ENCODE measurements at regions not wholly inside any gene's neighbourhood (a gene's known extent, or its start where the extent isn't known, plus 50 kb on each side); places are given as distances from the start of the nearest gene placed in this dataset.

DNA sequence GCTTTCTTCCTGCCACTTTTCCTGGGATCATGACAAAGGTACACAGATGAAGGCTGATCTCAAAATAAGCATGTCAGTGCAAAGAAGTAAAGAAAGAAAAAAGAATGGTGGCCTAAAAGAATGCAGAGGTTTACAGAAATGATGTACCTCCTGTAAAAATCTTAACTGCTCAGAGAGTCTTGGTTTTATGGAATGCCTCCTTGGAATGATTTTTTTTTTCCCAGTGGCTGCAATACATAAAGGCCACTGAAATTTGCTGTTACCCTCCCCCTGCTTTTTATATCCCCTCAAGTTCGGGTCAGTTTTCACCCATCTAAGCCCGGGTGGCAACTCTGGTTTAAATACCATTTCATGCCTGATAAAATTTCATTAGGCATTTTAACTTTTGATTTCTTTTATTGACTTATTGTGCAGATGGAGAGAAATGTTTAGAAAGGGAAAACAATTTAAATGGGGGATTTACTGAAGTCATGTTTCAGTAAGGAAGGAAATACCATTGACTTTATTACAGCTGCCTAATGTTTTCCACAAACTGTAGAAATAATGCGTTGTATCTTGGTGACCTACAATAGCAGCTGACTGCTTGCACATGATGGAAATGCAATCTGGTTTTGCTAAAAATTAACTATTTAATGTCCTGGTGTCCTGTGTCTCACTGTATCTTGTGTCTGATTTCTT, 102.5 kb downstream of the SAMD9 start:
- DNase-seq: no peak

DNA sequence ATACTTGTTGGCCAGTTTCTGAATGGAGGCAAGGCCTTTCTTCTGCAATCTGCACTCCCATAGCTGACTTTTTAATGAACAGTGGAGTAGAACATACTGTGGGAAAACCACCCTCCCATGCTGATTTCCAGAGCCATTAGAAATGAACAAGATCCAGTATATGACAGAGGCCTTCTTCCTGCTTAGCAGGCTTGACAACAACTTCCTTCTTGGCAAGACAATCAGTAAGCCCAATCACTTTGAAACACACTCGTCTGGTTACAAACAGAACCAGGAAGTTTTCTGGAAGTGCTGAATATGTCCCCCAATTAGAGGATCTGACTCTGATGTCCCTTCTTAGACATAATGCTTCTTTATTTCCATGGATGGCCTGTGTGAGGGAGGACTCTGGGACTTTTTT, 103.4 kb downstream of the SAMD9 start:
- no peak for DNase-seq

DNA sequence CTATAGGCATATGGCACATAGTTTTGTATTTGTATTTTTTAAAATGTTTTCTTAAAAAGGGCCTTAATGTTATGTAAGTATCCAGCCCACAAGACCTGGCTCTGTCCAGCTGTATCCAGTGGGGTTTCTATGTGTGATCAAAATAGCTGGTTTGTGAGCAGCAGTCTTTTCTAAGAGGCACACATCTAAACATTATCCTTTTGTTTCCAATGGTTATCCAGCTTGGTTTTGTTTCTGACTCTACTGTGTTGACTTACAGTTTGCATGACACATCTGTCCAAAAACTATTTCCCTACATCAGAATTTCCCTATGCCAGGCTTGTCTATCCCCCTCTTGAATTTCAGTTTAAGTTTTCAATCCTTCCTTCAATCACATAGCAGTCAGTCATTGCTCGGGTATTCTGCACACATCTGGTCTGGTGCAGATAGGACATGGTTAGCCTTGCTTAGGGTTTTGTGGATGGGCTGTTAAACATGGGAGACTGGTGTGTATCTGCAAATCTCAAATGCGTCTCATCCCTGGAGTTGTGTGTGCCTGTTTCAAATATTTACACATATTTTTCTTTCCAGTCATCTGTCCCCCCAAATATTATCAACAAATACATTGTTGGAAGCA, 104.2 kb downstream of the SAMD9 start:
- no peak for DNase-seq

DNA sequence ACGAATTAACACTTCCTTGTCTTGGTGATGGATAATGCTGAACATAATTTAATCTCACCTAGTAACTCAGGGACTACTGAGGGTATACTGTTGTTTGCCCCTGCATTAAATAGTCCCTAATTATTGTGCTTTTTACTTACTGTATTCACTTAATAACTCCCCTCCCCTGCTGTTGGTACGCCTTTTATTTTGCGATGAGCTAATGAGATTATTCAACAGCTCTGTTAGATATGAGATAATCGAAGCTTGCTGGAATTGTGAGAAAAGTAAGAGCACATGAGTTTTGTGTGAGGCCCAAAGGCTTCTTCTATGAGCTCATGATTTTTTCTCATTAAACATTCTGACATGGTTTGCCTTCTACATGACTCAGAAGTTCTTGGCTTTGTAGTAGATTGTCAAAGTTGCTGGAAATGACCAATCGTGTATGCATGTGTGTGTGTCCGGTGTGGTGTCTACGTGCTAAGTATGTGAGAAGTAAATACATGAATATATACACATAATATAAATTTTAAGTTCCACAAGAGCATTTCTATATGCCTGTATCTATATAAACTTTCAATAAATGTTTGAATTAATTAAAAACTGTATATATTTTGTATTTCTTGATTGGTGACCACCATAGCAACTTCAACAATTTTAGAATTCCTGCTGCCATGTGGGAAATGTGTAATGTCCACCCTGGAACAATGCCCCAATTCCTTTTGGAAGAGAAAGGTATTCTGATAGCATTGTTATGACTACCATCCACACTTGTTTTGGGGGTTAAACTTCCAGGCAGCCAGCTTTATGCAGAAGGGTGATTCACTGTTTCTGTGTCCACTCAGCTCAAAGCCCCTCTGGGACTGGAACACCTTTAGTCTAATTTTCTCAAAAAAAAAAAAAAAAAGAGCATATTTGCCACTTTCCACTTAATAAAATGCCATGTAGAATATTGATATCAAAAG, 106.2 kb downstream of the SAMD9 start:
- DNase-seq: no peak

DNA sequence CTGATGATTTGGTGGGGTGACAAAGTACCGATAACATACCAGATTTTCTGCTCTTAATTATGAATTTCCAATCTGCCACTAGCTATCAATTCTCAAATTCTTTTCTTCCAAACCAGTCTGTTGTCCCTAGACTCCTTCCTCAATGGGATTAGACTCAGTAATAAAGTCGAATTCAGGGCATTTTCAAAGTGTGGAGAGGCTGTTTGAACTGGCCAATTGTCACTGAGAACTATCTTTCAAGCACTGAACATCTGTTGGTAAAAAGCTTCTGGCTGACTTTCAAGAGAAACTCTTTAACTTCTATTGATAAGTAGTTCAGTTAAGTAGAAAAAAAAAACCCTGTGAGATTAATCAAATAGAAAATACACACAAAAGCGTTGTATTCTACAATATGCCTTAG, 108.9 kb downstream of the SAMD9 start:
- no peak for DNase-seq

DNA sequence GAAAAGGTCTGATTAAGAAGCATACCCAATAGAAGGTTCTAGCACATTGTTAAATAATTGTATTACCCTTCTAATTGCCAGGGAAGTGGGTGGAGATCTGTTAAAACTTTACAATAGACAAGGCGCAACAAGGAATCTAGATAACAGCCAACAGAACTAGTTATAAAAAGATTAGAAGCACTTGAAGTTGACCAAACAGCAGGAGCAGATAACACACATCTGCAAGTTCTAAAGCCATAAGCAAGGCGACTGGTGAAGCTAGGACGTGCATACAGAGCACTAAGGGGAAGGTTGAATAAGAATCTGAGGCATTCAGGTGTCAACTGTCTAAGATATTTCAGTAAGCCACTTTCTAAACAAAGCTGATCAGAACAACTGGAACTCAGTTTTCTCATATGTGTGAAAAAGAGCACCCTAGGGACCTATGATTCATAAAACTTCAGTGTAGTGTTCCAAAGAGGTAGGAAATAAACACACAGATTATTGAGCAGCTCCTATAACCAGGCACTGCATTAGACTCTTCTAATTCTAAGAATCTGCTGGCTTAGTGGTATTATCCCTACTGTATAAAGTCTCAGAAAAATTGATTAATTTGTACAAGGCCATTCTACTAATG, 111.2 kb downstream of the SAMD9 start:
- DNase-seq: no peak

DNA sequence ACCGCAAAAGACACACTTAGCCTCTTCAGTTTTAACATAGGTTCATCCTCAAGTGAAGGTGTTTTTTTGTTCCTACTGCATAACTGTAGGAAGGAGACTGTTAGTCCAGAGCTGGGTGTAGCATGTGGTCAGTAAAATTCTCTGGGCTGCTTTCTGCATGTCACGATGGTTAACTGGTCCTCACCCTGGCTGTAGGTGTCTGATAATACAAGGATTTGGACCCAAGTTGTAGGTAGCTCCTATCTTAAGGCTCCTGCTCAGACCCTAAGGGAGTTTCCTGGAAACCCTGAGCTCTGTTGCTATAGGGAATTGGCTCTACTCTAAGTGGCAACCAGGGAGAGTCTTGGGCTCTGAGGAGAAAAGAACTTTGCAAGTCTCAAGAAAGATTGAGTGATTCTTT, 112.9 kb downstream of the SAMD9 start:
- no peak for DNase-seq

DNA sequence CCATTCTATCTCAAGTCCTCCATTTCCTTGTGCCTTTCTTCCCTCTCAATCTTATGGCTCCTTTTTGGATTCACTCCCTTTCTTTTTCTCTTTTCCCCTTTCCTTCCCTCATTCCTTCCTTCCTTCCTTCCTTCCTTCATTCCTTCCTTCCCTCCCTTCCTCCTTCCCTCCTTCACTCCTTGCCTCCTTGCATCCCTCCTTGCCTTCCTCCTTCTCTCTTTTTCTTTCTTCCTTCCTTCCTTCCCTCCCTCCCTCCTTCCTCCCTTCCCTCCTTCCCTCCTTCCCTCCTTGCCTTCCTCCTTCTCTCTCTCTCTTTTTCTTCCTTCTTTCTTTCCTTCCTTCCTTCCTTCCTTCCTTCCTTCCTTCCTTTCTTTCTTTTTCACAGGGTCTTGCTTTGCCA, 120.1 kb downstream of the SAMD9 start:
- no peak for DNase-seq

DNA sequence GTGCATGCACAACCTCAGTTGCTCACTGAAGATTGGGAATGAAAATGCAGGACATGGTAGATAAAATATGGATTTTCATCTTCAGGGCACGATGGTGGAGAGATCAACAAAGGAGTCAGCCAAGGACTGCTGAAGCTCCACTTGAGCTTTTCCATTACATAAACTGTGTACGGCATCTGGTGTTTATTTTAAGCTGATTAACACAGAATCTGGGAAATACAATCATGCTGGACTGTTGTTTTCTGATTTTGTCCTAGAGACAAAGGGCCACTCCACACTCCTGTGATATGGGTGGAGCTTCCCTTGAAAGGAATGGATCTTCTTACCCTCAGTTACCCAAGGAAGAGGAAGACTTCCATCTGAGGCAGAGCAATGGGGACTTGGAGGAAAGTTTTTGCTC, 120.6 kb downstream of the SAMD9 start:
- no peak for DNase-seq

DNA sequence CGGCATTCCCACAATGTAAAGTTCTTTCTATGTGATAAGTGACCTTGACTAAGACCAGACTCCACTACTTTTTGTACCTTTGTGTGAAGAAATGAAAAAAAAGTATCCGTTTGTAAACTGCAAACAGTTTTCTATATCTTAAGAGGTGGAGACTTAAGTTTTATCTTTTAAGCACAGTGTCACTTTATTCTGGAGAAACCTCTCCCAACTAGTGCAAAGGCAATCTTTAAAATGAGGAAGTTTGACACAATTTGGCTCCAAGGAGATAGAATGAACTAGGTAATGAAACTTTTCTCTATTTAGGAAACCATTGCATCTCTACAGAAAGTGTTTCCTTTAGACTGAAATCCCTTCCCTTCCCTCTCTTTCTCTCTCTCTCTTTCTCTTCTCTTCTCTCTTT, 122.9 kb downstream of the SAMD9 start:
- no peak for DNase-seq

DNA sequence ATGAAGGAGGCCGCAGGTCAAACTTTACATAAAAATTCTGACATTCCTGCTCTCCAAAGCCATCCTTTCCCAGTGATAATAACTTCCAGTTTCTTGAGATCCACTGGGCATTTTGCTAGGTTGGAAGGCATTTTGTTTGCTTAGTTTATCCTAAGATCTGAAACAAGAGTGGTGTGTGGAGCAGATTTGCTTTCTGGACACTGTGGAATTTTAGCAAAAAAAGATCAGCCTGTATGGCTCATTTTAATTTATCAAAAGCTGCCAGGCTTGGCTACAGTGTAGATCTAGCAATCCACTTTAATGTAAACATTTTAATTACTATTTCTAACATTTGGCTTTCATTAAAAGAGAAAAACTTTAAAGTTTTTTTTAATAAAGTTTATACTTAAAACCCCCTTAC, 124.8 kb downstream of the SAMD9 start:
- DNase-seq: no peak

DNA sequence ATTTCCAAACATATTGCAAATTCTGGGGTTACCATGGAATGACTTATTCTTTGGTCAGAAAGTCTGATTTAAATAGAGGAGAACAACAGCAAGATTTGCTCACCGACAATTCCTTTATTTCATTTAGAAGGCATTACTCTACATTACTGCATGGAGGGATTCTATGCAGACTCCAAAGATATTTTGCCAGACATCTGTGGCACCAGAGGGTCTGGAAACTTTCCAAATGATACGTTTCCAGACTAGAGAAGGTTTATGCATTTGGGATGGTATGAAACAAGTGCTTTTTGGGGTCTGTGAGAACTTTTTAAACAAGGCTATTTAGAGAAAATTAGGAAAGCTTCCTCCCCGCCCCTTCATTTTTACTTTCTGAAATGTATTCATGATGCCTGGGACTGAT, 125.3 kb downstream of the SAMD9 start:
- no peak for DNase-seq

DNA sequence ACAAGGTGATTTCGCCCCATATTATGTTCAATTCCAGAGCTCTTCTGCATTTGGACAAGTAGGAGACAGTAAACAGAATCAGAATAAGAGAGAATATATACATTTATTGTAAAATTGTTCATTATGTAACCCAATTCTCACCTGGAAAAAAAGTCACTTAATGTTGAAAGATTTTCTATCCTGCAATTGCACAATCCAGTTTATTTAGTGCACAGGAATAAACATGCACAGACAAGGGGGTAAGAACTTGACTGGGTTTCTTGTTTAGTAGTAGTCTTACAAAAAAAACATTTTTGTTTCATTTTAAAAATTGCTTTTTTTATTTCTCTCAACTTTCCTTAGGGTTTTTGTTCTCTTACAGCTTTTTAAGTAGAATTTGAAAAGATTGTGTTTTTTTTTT, 126.6 kb downstream of the SAMD9 start:
- no peak for DNase-seq

DNA sequence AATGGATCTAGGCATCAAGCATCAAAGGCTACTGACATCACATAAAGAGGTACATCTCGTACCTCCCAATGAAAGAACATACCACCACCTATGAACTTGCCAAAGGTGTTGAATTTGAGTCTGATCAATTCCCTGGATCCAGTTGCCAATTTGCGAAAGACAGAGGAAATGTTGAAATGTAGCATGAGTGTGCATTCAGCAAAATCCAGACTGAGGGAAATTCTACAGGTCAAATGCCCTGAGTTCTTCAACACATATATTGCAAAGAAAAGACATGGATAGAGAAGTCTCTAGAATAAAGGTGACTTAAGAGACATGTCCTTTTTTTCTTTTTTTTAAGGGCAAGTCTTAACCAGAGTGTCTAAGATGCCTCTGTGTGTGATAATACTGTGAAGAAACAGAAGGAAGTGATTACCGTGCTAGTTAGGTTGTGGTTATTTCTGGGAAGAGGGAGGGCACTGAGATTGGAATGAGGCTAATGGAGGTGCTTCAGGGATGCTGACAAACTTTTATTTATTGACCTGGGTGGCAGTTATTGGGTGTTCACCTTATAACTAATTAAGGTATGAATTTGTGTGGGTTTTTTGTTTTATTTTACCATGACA, 128.7 kb downstream of the SAMD9 start:
- DNase-seq: no peak

DNA sequence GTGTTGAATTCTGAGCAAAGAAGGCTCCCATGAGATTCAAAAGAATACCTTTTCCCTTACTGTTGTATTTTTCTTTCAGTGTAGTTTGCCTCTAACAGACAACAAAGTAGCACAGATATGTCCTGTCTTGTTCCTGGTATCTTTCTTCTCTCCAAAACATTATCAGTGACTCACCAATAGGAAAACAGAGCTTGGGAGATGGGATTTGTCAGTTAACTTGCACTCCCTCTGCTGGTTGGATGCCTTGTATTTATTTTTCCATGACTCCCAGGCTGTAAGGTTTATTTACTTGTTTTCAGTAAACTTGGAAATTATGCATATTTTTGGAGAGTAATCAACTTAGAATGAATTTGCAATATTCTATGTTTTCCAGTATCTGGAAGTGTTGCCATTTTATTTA, 129.7 kb downstream of the SAMD9 start:
- no peak for DNase-seq

DNA sequence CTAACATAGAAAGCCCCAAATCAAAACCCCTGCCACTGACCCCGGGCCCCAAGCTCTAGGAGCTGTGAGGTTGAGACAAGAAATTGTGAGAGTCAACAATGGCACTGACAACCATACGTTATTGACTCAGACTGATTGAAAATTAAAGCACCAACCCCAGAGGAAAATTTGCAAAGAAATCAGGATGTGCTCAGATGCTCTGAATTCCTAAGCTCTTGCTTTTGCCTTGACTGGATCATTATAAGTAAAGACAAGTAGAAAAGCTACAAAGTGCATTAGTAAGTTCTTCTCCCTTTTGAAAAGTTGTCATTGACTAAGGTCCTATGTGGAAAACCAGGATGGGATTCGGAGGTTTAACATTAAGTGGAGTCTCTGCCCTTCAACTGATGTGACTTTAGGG, 130.2 kb downstream of the SAMD9 start:
- DNase-seq: no peak

DNA sequence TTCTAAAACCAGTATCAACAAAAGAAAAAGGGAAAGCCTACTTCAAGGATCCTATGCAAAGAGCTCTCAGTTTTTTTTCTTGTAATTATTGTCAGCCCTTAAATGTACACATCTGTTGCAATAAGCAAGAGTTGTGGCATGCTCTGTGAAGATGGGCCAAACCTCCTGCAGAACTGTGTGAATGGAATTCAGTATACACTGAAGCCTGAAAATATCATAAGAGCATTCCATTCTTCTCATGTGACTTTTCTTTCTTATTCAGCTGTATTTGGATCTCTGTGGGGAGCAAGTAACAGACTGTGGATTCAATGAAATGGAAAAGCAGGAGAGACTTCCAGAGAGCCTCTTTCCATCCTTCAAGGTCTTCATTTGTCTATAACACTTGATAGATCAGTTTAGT, 130.7 kb downstream of the SAMD9 start:
- no peak for DNase-seq

DNA sequence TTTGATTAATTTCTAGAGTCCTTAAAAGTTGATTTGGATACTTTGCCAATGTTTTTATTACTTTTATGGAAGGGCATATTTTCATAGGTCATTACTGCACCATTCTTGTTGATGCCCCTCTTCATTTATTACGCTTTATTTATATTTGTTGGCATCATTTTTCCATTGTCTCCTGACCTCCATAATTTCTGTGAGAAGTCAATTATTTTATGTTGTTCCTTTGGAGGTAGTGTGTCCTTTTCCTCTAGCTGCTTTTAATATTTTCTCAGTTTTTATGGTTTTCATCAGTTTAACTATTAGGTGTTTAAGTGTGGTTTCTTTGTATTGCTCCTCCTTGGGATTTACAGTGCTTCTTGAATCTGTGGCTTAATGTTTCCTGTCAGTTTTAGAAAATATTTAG, 134.9 kb downstream of the SAMD9 start:
- DNase-seq: no peak

DNA sequence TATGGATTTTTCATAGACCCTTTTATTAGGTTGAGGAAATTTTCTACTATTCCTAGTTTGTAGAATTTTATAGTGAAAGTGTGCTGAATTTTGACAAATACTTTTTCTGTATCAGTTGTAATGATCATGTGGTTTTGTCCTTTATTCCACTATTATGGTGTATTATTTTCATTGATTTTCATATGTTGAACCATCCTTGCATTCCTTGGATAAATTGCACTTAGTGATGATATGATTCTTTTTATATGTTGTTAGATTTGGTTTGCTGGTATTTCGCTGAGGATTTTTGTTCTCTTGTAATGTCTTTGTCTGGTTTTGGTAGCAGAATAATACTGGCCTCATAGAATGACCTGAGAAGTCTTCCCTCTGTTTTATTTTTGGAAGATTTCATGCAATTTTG, 140.6 kb upstream of the CDK6 start:
- no peak for DNase-seq

DNA sequence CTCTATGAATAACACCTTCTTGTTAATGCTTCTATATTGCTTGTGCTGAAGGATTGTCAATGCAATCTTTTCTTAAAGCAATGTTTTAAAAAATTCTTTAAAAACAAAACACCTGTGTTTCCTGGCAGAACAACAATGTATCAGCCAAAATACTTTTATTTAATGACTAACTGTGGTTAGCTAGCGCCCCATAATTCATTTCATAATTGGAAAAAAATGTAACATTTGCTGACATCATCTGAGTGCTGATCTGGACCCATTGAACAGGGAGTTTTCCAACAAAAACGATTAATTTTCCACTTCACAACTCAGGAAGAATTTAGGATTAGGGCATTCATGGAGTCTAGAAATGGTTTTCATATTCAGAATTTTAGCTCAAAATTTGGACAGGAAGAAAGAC, 137.6 kb upstream of the CDK6 start:
- DNase-seq: no peak

DNA sequence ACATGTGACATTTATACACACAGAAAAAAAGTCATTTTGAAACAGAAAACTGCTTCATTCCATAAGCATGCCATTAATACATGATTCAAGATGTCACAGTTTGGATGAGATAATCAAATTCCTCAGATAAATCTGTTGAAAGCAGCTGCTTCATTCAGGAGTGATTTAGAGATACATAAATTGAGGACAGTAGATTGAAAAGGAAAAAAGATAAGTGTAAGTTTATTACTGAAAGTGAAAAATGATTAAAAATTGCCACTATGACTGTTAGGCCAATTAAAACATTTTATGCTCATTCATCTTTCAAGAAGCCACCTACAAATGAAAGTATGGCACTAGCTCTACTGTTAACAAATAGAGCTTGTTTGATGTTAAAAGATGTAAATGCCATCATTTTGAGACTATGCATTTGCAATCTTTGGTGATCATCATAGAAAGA, 136.9 kb upstream of the CDK6 start:
- no peak for DNase-seq

DNA sequence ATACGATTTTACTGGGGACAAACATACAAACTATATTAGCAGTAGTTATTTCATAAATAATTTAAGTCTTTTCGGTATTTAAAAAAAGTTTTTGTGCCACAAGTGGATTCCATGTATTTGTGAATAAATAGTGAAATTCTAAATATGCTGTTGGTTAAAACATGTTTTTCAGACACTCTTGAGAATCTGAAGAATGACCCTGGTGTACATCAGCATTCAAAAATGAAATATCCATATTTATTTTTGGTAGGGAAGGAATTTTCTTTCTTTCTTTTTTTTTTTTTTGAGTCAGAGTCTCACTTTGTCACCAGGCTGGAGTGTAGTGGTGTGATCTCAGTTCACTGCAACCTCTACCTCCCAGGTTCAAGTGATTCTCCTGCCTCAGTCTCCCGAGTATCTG, 136.1 kb upstream of the CDK6 start:
- DNase-seq: no peak

DNA sequence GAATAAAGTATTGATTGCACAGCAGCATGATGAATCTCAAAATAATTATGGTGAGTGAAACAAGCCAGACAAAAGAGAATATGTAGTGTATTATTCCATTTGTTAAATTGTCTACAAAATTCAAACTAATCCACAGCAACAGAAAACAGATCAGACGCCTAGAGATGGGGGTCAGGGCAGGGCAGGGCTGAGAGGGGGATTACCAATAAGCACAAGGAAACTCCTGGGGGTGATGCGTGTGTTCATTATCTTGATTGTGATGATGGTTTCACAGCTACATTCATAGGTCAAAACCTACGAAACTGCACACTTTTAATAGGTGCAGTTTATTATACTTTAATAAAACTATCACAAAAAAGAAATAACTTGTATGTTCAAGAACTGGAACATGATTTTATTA, 132.7 kb upstream of the CDK6 start:
- no peak for DNase-seq

Data from NCI-H2171 (cell line).